Tibial artery (tissue), 4 donors: ENCODE measurements at regions not wholly inside any gene's neighbourhood (a gene's known extent, or its start where the extent isn't known, plus 50 kb on each side); places are given as distances from the start of the nearest gene placed in this dataset.

Source experiments
- DNase-seq, 2 donors: peaks; one replicate each; pipeline ENCODE4 v3.0.0-alpha.2; 2019
- H3K27ac ChIP-seq, 2 donors: fragments of 200-600 bp; sonication (generic) in 1 of 2; 1 replicate in 1 of 2; 2 replicates in 1 of 2; pipeline ENCODE4 v1.5.1; 2018 to 2019; ENCODE audit warnings: mild to moderate bottlenecking in 1 of 2
- H3K27me3 ChIP-seq, 2 donors: fragments of 200-600 bp; sonication (generic) in 1 of 2; one replicate each; pipeline versions ENCODE4 v1.5.1 to v1.6.0; 2016 to 2019
- H3K36me3 ChIP-seq, 3 donors: fragments of 200-600 bp; sonication (generic) in 2 of 3; one replicate each; pipeline ENCODE4 v1.5.1; 2016 to 2019; ENCODE audit warnings: mild to moderate bottlenecking in 2 of 3
- H3K4me1 ChIP-seq, 4 donors: fragments of 200-600 bp; sonication (generic) in 2 of 4; 1 replicate in 3 of 4; 2 replicates in 1 of 4; pipeline ENCODE4 v1.5.1; 2016 to 2019
- H3K4me3 ChIP-seq, 2 donors: fragments of 200-600 bp; sonication (generic) in 1 of 2; 1 replicate in 1 of 2; 2 replicates in 1 of 2; pipeline ENCODE4 v1.5.1; 2018 to 2019; ENCODE audit warnings: mild to moderate bottlenecking in 2 of 2
- H3K9me3 ChIP-seq, 3 donors: fragments of 200-600 bp; sonication (generic) in 1 of 3; one replicate each; pipeline ENCODE4 v1.5.1; 2016 to 2019
- CTCF ChIP-seq, 2 experiments: fragments of 200-600 bp in 1 of 2; fragments of 450-650 bp in 1 of 2; IDR thresholded peaks; one replicate each; pipeline ENCODE4 v1.5.1; 2017 to 2019; ENCODE audit warnings: antibody characterized with exemption in 2 of 2, mild to moderate bottlenecking in 1 of 2, moderate library complexity in 1 of 2
- intact Hi-C: fragments of 100-400 bp; cut with DNase I; formaldehyde crosslinking; loops from one replicate; pipeline ENCODE4 v1.15.0; 2023; ENCODE audit warnings: low total_unique reads

GRCh38 chr3:104990758-104991157, 376.0 kb upstream of the ALCAM start:
- DNase-seq, result no peak
- H3K9me3 ChIP-seq, result no peaks in the 10 kb centered on the region
- intact Hi-C loops, result no loop called here
- H3K4me1 ChIP-seq, result no peaks in the 10 kb centered on the region
- no peak overlapping the region for H3K27ac ChIP-seq
- no peaks in the 10 kb centered on the region for H3K36me3 ChIP-seq
- no peak for TF ChIP-seq CTCF (IDR thresholded peaks at IDR 0.05)
- H3K27me3 ChIP-seq, result no peaks in the 10 kb centered on the region
- no peak overlapping the region for H3K4me3 ChIP-seq

GRCh38 chr3:104992676-104993075, 374.0 kb upstream of the ALCAM start:
- Histone ChIP-seq H3K4me3 (no peak overlapping the region), H3K27me3 (no peaks in the 10 kb centered on the region), H3K9me3 (no peaks in the 10 kb centered on the region), H3K4me1 (no peaks in the 10 kb centered on the region), H3K36me3 (no peaks in the 10 kb centered on the region), H3K27ac (no peak overlapping the region)
- no peak for DNase-seq
- no peak for TF ChIP-seq CTCF (IDR thresholded peaks at IDR 0.05)
- intact Hi-C loops, result no loop called here

- H3K4me1 ChIP-seq, result no peaks in the 10 kb centered on the region
- no peak overlapping the region for H3K4me3 ChIP-seq
- no peaks in the 10 kb centered on the region for H3K36me3 ChIP-seq
- TF ChIP-seq CTCF (IDR thresholded peaks at IDR 0.05), result no peak
- H3K9me3 ChIP-seq, result no peaks in the 10 kb centered on the region
- no peak overlapping the region for H3K27ac ChIP-seq
- DNase-seq, result no peak
- H3K27me3 ChIP-seq, result no peaks in the 10 kb centered on the region
- intact Hi-C loops, result no loop called here
Observed at GRCh38 chr3:105006164-105006563, 360.5 kb upstream of the ALCAM start.

GRCh38 chr3:105013657-105014056, 353.1 kb upstream of the ALCAM start:
- H3K36me3 ChIP-seq, result no peaks in the 10 kb centered on the region
- no peak for DNase-seq
- no peak for TF ChIP-seq CTCF (IDR thresholded peaks at IDR 0.05)

GRCh38 chr3:105014631-105015030, 352.1 kb upstream of the ALCAM start:
- no peaks in the 10 kb centered on the region for H3K4me1 ChIP-seq
- no peak overlapping the region for H3K4me3 ChIP-seq
- no peak overlapping the region for H3K27ac ChIP-seq
- H3K36me3 ChIP-seq, result no peaks in the 10 kb centered on the region
- DNase-seq, result no peak
- no peak for TF ChIP-seq CTCF (IDR thresholded peaks at IDR 0.05)
- no peaks in the 10 kb centered on the region for H3K27me3 ChIP-seq
- H3K9me3 ChIP-seq, result no peaks in the 10 kb centered on the region
- intact Hi-C loops, result no loop called here

More at GRCh38 chr3:105013657-105014056, 353.1 kb upstream of the ALCAM start:
- Histone ChIP-seq H3K4me1 (no peaks in the 10 kb centered on the region), H3K9me3 (no peaks in the 10 kb centered on the region), H3K4me3 (no peak overlapping the region), H3K27me3 (no peaks in the 10 kb centered on the region), H3K27ac (no peak overlapping the region)
- intact Hi-C loops, result no loop called here

- Histone ChIP-seq H3K27me3 (no peaks in the 10 kb centered on the region), H3K36me3 (no peaks in the 10 kb centered on the region), H3K4me3 (no peak overlapping the region), H3K4me1 (no peaks in the 10 kb centered on the region), H3K9me3 (no peaks in the 10 kb centered on the region), H3K27ac (no peak overlapping the region)
- no peak for TF ChIP-seq CTCF (IDR thresholded peaks at IDR 0.05)
- intact Hi-C loops, result no loop called here
- no peak for DNase-seq
Observed at GRCh38 chr3:105022813-105023212, 343.9 kb upstream of the ALCAM start.
